Activated T-cell treated with anti-CD3 and anti-CD28 coated beads for 24 hours (primary cell): ENCODE measurements at regions not wholly inside any gene's neighbourhood (a gene's known extent, or its start where the extent isn't known, plus 50 kb on each side); places are given as distances from the start of the nearest gene placed in this dataset.
"Not testable (repeated sequence)": the region's sequence is repeated elsewhere in the genome, so short reads cannot be mapped to it uniquely, and the experiment has no call there.

Source experiments
- DNase-seq: peaks from one replicate; pipeline ENCODE4 v3.0.0-alpha.2; 2020; ENCODE audit warnings: low read depth

- DNase-seq: no peak
Observed at GRCh38 chr1:193437785-193438184, 251.4 kb upstream of the B3GALT2 start.

GRCh38 chr1:193437333-193437732 is 250.9 kb upstream of the B3GALT2 start:
- not testable (repeated sequence) for DNase-seq

- DNase-seq: no peak
Observed at GRCh38 chr1:193435781-193436180, 249.4 kb upstream of the B3GALT2 start.

- DNase-seq: no peak
Observed at GRCh38 chr1:193434319-193434718, 247.9 kb upstream of the B3GALT2 start.

GRCh38 chr1:193433599-193433998 is 247.2 kb upstream of the B3GALT2 start:
- no peak for DNase-seq

GRCh38 chr1:193432979-193433587 is 246.7 kb upstream of the B3GALT2 start:
- DNase-seq: no peak

- DNase-seq: no peak
Observed at GRCh38 chr1:193431265-193431977, 245.0 kb upstream of the B3GALT2 start.

- no peak for DNase-seq
Observed at GRCh38 chr1:193427524-193427923, 241.1 kb upstream of the B3GALT2 start.

GRCh38 chr1:193426061-193426460 is 239.6 kb upstream of the B3GALT2 start:
- DNase-seq: no peak

GRCh38 chr1:193421487-193421886 is 235.1 kb upstream of the B3GALT2 start:
- no peak for DNase-seq

- no peak for DNase-seq
Observed at GRCh38 chr1:193419295-193419694, 232.9 kb upstream of the B3GALT2 start.

- no peak for DNase-seq
Observed at GRCh38 chr1:193418745-193419058, 232.3 kb upstream of the B3GALT2 start.

GRCh38 chr1:193417945-193418744 is 231.7 kb upstream of the B3GALT2 start:
- DNase-seq: no peak

GRCh38 chr1:193417403-193417802 is 231.0 kb upstream of the B3GALT2 start:
- DNase-seq: no peak

- DNase-seq: no peak
Observed at GRCh38 chr1:193416226-193417024, 230.0 kb upstream of the B3GALT2 start.

GRCh38 chr1:193415256-193415655 is 228.8 kb upstream of the B3GALT2 start:
- no peak for DNase-seq

- DNase-seq: no peak
Observed at GRCh38 chr1:193413376-193413775, 227.0 kb upstream of the B3GALT2 start.

GRCh38 chr1:193412748-193413147 is 226.3 kb upstream of the B3GALT2 start:
- no peak for DNase-seq

- no peak for DNase-seq
Observed at GRCh38 chr1:193411714-193412113, 225.3 kb upstream of the B3GALT2 start.

GRCh38 chr1:193411215-193411614 is 224.8 kb upstream of the B3GALT2 start:
- DNase-seq: no peak

GRCh38 chr1:193408782-193409293 is 222.4 kb upstream of the B3GALT2 start:
- DNase-seq: no peak

- no peak for DNase-seq
Observed at GRCh38 chr1:193406901-193407300, 220.5 kb upstream of the B3GALT2 start.
